ENCODE measurements at regions not wholly inside any gene's neighbourhood (a gene's known extent, or its start where the extent isn't known, plus 50 kb on each side); places are given as distances from the start of the nearest gene placed in this dataset.

DNA sequence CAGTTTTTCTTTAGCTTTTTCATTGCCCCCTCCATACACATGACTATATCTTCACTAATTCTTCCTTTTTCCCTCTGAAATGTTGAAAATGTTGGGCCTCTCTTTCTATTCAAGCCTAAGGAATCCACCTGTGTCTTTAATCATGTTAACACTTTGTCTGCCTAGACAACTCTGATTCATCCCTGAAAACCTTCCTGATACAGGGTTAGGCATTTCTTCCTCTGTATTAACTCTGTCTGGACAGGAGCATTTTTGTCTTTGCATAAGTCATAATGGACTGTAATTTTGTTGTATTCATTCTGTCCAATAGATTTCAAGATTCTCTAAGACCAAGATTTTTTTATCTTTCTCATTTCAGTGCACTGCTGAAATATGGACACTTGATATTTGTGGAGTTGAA, 297.3 kb downstream of the IKZF2 start:
- Histone ChIP-seq H3K4me3 (ENCODE audit: insufficient read depth, low read length, poor library complexity, severe bottlenecking) (no peak overlapping the region), H3K27me3 (ENCODE audit: low read length) (no peaks in the 10 kb centered on the region), H3K9me2 (replicated peaks; ENCODE audit: insufficient read depth, low read length) (no peaks in the 10 kb centered on the region), H2AFZ (ENCODE audit: low read depth, low read length, severe bottlenecking) (no peak overlapping the region), H4K20me1 (ENCODE audit: low read depth, low read length) (no peaks in the 10 kb centered on the region), H3K27ac (ENCODE audit: low read depth, low read length) (no peak overlapping the region), H3K9me3 (ENCODE audit: insufficient read depth, low read length) (no peaks in the 10 kb centered on the region), H3K79me2 (ENCODE audit: insufficient read depth, low read length) (no peaks in the 10 kb centered on the region), H3K9ac (ENCODE audit: low read length) (no peak overlapping the region), H3K36me3 (ENCODE audit: low read length) (no peaks in the 10 kb centered on the region), H3F3A (ENCODE audit: insufficient read depth) (no peaks in the 10 kb centered on the region), H3K4me2 (ENCODE audit: low read depth, low read length, poor library complexity, severe bottlenecking) (no peak overlapping the region)
- TF ChIP-seq, protein P1, sequence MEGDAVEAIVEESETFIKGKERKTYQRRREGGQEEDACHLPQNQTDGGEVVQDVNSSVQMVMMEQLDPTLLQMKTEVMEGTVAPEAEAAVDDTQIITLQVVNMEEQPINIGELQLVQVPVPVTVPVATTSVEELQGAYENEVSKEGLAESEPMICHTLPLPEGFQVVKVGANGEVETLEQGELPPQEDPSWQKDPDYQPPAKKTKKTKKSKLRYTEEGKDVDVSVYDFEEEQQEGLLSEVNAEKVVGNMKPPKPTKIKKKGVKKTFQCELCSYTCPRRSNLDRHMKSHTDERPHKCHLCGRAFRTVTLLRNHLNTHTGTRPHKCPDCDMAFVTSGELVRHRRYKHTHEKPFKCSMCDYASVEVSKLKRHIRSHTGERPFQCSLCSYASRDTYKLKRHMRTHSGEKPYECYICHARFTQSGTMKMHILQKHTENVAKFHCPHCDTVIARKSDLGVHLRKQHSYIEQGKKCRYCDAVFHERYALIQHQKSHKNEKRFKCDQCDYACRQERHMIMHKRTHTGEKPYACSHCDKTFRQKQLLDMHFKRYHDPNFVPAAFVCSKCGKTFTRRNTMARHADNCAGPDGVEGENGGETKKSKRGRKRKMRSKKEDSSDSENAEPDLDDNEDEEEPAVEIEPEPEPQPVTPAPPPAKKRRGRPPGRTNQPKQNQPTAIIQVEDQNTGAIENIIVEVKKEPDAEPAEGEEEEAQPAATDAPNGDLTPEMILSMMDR (IDR thresholded peaks at IDR 0.05; ENCODE audit: insufficient read depth, low read length, poor library complexity, severe bottlenecking): no peak
- no peak for TF ChIP-seq EZH2phosphoT487 (conservative IDR thresholded peaks at IDR 0.05; ENCODE audit: low read length)

DNA sequence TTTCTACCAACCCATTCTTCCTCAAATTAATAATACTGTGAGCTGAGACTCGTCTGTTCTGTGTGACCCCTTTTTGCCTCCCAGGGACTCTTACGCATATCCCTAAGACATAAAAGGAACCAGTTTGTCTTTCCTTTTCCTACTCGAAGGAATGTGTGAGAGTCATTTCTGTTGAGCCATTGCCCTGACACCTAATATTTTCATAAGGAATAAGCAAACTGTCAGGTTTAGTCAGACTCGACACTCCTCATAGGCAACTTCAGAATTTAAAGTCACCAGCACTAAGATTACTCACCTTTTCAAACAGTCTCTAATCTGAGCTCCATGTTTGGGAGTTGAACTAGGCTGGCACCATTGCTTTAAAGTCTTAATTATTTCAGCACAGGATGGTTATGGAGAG, 305.5 kb downstream of the IKZF2 start:
- no peak for TF ChIP-seq EZH2phosphoT487 (conservative IDR thresholded peaks at IDR 0.05; ENCODE audit: low read length)
- TF ChIP-seq, protein P1 (IDR thresholded peaks at IDR 0.05; ENCODE audit: insufficient read depth, low read length, poor library complexity, severe bottlenecking): no peak
- Histone ChIP-seq H3F3A (ENCODE audit: insufficient read depth) (no peaks in the 10 kb centered on the region), H3K4me2 (ENCODE audit: low read depth, low read length, poor library complexity, severe bottlenecking) (no peak overlapping the region), H3K9me2 (replicated peaks; ENCODE audit: insufficient read depth, low read length) (no peaks in the 10 kb centered on the region), H3K36me3 (ENCODE audit: low read length) (no peaks in the 10 kb centered on the region), H4K20me1 (ENCODE audit: low read depth, low read length) (no peaks in the 10 kb centered on the region), H2AFZ (ENCODE audit: low read depth, low read length, severe bottlenecking) (no peak overlapping the region), H3K79me2 (ENCODE audit: insufficient read depth, low read length) (no peaks in the 10 kb centered on the region), H3K27me3 (ENCODE audit: low read length) (no peaks in the 10 kb centered on the region), H3K9ac (ENCODE audit: low read length) (no peak overlapping the region), H3K4me3 (ENCODE audit: insufficient read depth, low read length, poor library complexity, severe bottlenecking) (no peak overlapping the region), H3K27ac (ENCODE audit: low read depth, low read length) (no peak overlapping the region), H3K9me3 (ENCODE audit: insufficient read depth, low read length) (no peaks in the 10 kb centered on the region)

DNA sequence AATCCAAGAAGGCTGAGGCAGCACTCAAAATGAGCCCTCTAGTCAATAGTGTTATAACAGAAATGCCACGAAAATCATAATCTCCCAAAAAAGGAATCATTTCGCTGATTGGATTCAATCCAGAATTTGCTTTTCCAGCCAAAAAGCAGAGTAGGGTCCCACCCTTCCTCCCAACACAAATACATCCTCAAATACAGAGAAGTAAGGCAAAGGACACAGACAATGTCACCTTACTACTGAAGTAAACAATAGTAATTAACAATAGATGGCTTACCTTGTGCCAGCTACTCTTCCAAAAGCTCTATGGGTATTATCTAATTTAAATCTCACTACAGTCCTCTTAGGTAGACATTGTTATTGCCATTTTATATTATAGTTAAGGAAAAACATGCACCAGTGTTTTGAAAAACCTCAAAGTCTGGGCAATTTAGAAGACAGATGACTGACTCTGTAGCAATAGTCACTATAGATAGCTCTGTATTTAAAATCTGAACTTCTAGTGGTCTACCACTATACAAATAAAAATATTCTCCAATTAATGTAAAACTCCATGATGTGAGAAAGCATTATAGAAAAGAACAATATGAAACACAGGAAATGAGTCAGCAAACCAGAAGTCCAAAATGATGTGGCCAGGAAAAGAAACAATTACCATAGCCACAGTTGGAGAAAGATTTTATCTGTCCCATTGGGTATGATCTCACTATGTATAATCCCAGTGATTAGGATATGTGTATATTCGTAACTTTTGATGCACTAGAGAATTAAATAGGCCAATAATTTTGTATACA, 305.0 kb upstream of the ERBB4 start:
- no peaks in the 10 kb centered on the region for H3K36me3 ChIP-seq (ENCODE audit: low read length)
- no peak overlapping the region for H3K4me3 ChIP-seq (ENCODE audit: insufficient read depth, low read length, poor library complexity, severe bottlenecking)
- TF ChIP-seq, protein P1 (IDR thresholded peaks at IDR 0.05; ENCODE audit: insufficient read depth, low read length, poor library complexity, severe bottlenecking): no peak
- no peak for TF ChIP-seq EZH2phosphoT487 (conservative IDR thresholded peaks at IDR 0.05; ENCODE audit: low read length)
- H3K27ac ChIP-seq (ENCODE audit: low read depth, low read length): no peak overlapping the region
- no peaks in the 10 kb centered on the region for H4K20me1 ChIP-seq (ENCODE audit: low read depth, low read length)
- H3K4me2 ChIP-seq (ENCODE audit: low read depth, low read length, poor library complexity, severe bottlenecking): no peak overlapping the region
- no peaks in the 10 kb centered on the region for H3K79me2 ChIP-seq (ENCODE audit: insufficient read depth, low read length)
- H3K27me3 ChIP-seq (ENCODE audit: low read length): no peaks in the 10 kb centered on the region
- no peak overlapping the region for H3K9ac ChIP-seq (ENCODE audit: low read length)
- no peak overlapping the region for H2AFZ ChIP-seq (ENCODE audit: low read depth, low read length, severe bottlenecking)
- no peaks in the 10 kb centered on the region for H3K9me2 ChIP-seq (replicated peaks; ENCODE audit: insufficient read depth, low read length)
- no peaks in the 10 kb centered on the region for H3K9me3 ChIP-seq (ENCODE audit: insufficient read depth, low read length)
- no peaks in the 10 kb centered on the region for H3F3A ChIP-seq (ENCODE audit: insufficient read depth)
